SK-N-SH (cell line): ENCODE measurements at regions not wholly inside any gene's neighbourhood (a gene's known extent, or its start where the extent isn't known, plus 50 kb on each side); places are given as distances from the start of the nearest gene placed in this dataset.

Experiments
- CTCF ChIA-PET: fragments of 300-600, 350-600 bp; formaldehyde crosslinking; extraction: SDS; loops from one replicate; lab custom pipeline; 2021; lab: Yijun Ruan, JAX
- POLR2A ChIA-PET: fragments of 350-600 bp; sonication (Branson Sonifier 250); formaldehyde crosslinking; extraction: SDS; loops from one replicate; lab custom pipeline; 2020; ENCODE audit warnings: antibody characterized with exemption, inconsistent platforms; lab: Yijun Ruan, JAX
- DNase-seq: peaks from one replicate; pipeline ENCODE4 v3.0.0; 2012
- H2AFZ ChIP-seq: fragments of 200-600 bp; sonication (generic); 2 replicates; pipeline ENCODE4 v1.8.1; 2016; ENCODE audit warnings: antibody characterized with exemption, mild to moderate bottlenecking, low read depth
- H3F3A ChIP-seq: fragments of 200-600 bp; sonication (generic); replicated peaks from 2 replicates; pipeline ENCODE3; 2016; ENCODE audit warnings: antibody characterized with exemption, mild to moderate bottlenecking; ENCODE audit not compliant: insufficient read depth
- H3K27ac ChIP-seq, 2 experiments: fragments of 200-500 bp in 1 of 2; fragments of 200-600 bp in 1 of 2; sonication (Bioruptor generic) in 1 of 2; sonication (generic), shearing (Covaris generic) in 1 of 2; 2 replicates each; pipeline versions ENCODE4 v1.5.1 to v1.6.1; 2014 to 2016; ENCODE audit warnings: low read depth in 2 of 2, inconsistent platforms in 1 of 2, low read length in 1 of 2, mild to moderate bottlenecking in 1 of 2, mixed read lengths in 1 of 2
- H3K27me3 ChIP-seq: fragments of 200-600 bp; sonication (generic), shearing (Covaris generic); 2 replicates; pipeline ENCODE4 v1.6.1; 2016; ENCODE audit warnings: mixed run types; ENCODE audit not compliant: insufficient read depth
- H3K36me3 ChIP-seq, 2 experiments: fragments of 200-500 bp in 1 of 2; fragments of 200-600 bp in 1 of 2; sonication (Bioruptor generic) in 1 of 2; sonication (generic) in 1 of 2; replicated peaks in 1 of 2; 2 replicates each; pipeline versions ENCODE3 to v1.5.1; 2014 to 2016; ENCODE audit warnings: low read length in 1 of 2, mild to moderate bottlenecking in 1 of 2; ENCODE audit not compliant: insufficient read depth in 2 of 2, control insufficient read depth in 1 of 2
- H3K4me1 ChIP-seq, 2 experiments: fragments of 200-500 bp in 1 of 2; fragments of 200-600 bp in 1 of 2; sonication (Bioruptor generic) in 1 of 2; sonication (generic), shearing (Covaris generic) in 1 of 2; 2 replicates each; pipeline versions ENCODE4 v1.5.1 to v1.6.1; 2014 to 2016; ENCODE audit warnings: low read depth in 1 of 2, low read length in 1 of 2, mixed run types in 1 of 2; ENCODE audit not compliant: insufficient read depth in 2 of 2, control insufficient read depth in 1 of 2
- H3K4me2 ChIP-seq: fragments of 200-600 bp; sonication (generic), shearing (Covaris generic); 2 replicates; pipeline ENCODE4 v1.6.1; 2017; ENCODE audit warnings: mixed run types
- H3K4me3 ChIP-seq, 2 experiments: fragments of 200-500 bp in 1 of 2; fragments of 200-600 bp in 1 of 2; sonication (Bioruptor generic) in 1 of 2; sonication (generic), shearing (Covaris generic) in 1 of 2; 2 replicates each; pipeline versions ENCODE4 v1.5.1 to v1.8.1; 2014 to 2016; ENCODE audit warnings: low read depth in 2 of 2, inconsistent platforms in 1 of 2, low read length in 1 of 2, mild to moderate bottlenecking in 1 of 2, mixed read lengths in 1 of 2, moderate library complexity in 1 of 2
- H3K79me2 ChIP-seq: fragments of 200-600 bp; sonication (generic); 2 replicates; pipeline ENCODE4 v1.8.1; 2017; ENCODE audit warnings: mild to moderate bottlenecking; ENCODE audit not compliant: insufficient read depth
- H3K9ac ChIP-seq: fragments of 200-600 bp; sonication (generic); 2 replicates; pipeline ENCODE4 v1.6.1; 2017; ENCODE audit warnings: mixed run types
- H3K9me2 ChIP-seq: fragments of 200-600 bp; sonication (generic); 2 replicates; pipeline ENCODE4 v1.6.1; 2017; ENCODE audit warnings: mixed run types
- H3K9me3 ChIP-seq: fragments of 200-600 bp; sonication (generic); 2 replicates; pipeline ENCODE4 v1.6.1; 2017; ENCODE audit warnings: mixed run types, mild to moderate bottlenecking, moderate library complexity
- H4K20me1 ChIP-seq: fragments of 200-600 bp; sonication (generic); 2 replicates; pipeline ENCODE4 v1.6.1; 2017; ENCODE audit warnings: mild to moderate bottlenecking, mixed run types; ENCODE audit not compliant: insufficient read depth
- CTCF ChIP-seq: fragments of 200-600 bp; sonication (generic); IDR thresholded peaks from 2 replicates; pipeline ENCODE4 v1.6.1; 2017; ENCODE audit warnings: antibody characterized with exemption, mild to moderate bottlenecking, moderate library complexity
- EZH2phosphoT487 ChIP-seq: fragments of 200-600 bp; sonication (generic); IDR thresholded peaks from 2 replicates; pipeline ENCODE4 v1.6.1; 2017; ENCODE audit warnings: low read depth, mixed run types, mild to moderate bottlenecking, antibody characterized with exemption, moderate library complexity, borderline replicate concordance
- MEF2A ChIP-seq: IDR thresholded peaks from 2 replicates; pipeline ENCODE4 v1.4.0; 2012; ENCODE audit warnings: low read depth, borderline replicate concordance
- MXI1 ChIP-seq: IDR thresholded peaks from 2 replicates; pipeline ENCODE4 v1.6.1; 2012; ENCODE audit warnings: mild to moderate bottlenecking, low read depth, low read length, improper control_type of control experiment
- NRF1 ChIP-seq: IDR thresholded peaks from 2 replicates; pipeline ENCODE4 v1.6.1; 2012; ENCODE audit warnings: low read depth, mild to moderate bottlenecking, low read length
- PBX3 ChIP-seq: IDR thresholded peaks from 2 replicates; pipeline ENCODE4; 2012
- RAD21 ChIP-seq: IDR thresholded peaks from 2 replicates; pipeline ENCODE4 v1.6.1; 2012; ENCODE audit warnings: mild to moderate bottlenecking, low read length
- REST ChIP-seq: IDR thresholded peaks from 2 replicates; pipeline ENCODE4 v1.6.1; 2012; ENCODE audit warnings: mild to moderate bottlenecking, low read depth, low read length, moderate library complexity
- RFX5 ChIP-seq: IDR thresholded peaks from 2 replicates; pipeline ENCODE4 v1.6.1; 2012; ENCODE audit warnings: mild to moderate bottlenecking, improper control_type of control experiment, low read length
- SIN3A ChIP-seq: IDR thresholded peaks from 2 replicates; pipeline ENCODE4 v1.6.1; 2012; ENCODE audit warnings: low read depth, mild to moderate bottlenecking, low read length, moderate library complexity, borderline replicate concordance
- TAF1 ChIP-seq: IDR thresholded peaks from 2 replicates; pipeline ENCODE4 v1.6.1; 2012; ENCODE audit warnings: low read depth, mild to moderate bottlenecking, low read length, moderate library complexity, borderline replicate concordance
- USF1 ChIP-seq: IDR thresholded peaks from 2 replicates; pipeline ENCODE4 v1.4.0; 2012; ENCODE audit warnings: low read depth, borderline replicate concordance
- USF2 ChIP-seq: fragments of 150-350 bp; IDR thresholded peaks from 2 replicates; pipeline ENCODE4 v1.6.1; 2017; ENCODE audit warnings: antibody characterized with exemption, low read length, low read depth, borderline replicate concordance
- YY1 ChIP-seq: IDR thresholded peaks from 2 replicates; pipeline ENCODE4 v1.4.0; 2012; ENCODE audit warnings: low read depth, mild to moderate bottlenecking
- ZBTB33 ChIP-seq: IDR thresholded peaks from 2 replicates; pipeline ENCODE4 v1.4.0; 2012; ENCODE audit warnings: low read depth, borderline replicate concordance
- WGBS: methylation state at CpG from one replicate; pipeline ENCODE4 v1.1.6; 2017; ENCODE audit warnings: low lambda C conversion rate; 5-methylcytosine and 5-hydroxymethylcytosine counted together

- no peaks in the 10 kb centered on the region for H3K36me3 ChIP-seq
- H3K79me2 ChIP-seq, result no peaks in the 10 kb centered on the region
- 62% methylated on average over 1 of the region's 1 CpG for WGBS
- POLR2A ChIA-PET, result no interaction called here
- CTCF ChIA-PET, result no interaction called here
- H3K9me2 ChIP-seq, result no peaks in the 10 kb centered on the region
- no peak for DNase-seq
- H3K4me2 ChIP-seq, result no peak overlapping the region
- H2AFZ ChIP-seq, result no peak overlapping the region
- H4K20me1 ChIP-seq, result no peaks in the 10 kb centered on the region
- no peak overlapping the region for H3K27ac ChIP-seq
- H3K9me3 ChIP-seq, result no peaks in the 10 kb centered on the region
- H3K4me1 ChIP-seq, result no peaks in the 10 kb centered on the region
- no peaks in the 10 kb centered on the region for H3F3A ChIP-seq
- no peak overlapping the region for H3K4me3 ChIP-seq
- no peak for TF ChIP-seq SIN3A
- no peak for TF ChIP-seq REST
- TF ChIP-seq EZH2phosphoT487, result no peak
- TF ChIP-seq ZBTB33, result no peak
- TF ChIP-seq TAF1, result no peak
- no peak for TF ChIP-seq USF2
- no peak for TF ChIP-seq NRF1
- no peak for TF ChIP-seq YY1
- TF ChIP-seq PBX3, result no peak
- TF ChIP-seq MEF2A, result no peak
- TF ChIP-seq USF1, result no peak
- no peak for TF ChIP-seq RFX5
- no peak for TF ChIP-seq CTCF
- no peak for TF ChIP-seq RAD21
- no peak for TF ChIP-seq MXI1
- H3K27me3 ChIP-seq, result no peaks in the 10 kb centered on the region
- no peak overlapping the region for H3K9ac ChIP-seq
Observed at GRCh38 chr2:143928184-143928583, 591.7 kb downstream of the ZEB2 start.
